BE2C (cell line): ENCODE measurements at regions not wholly inside any gene's neighbourhood (a gene's known extent, or its start where the extent isn't known, plus 50 kb on each side); places are given as distances from the start of the nearest gene placed in this dataset.

Experiments
- DNase-seq: peaks from one replicate; pipeline ENCODE4 v3.0.0-alpha.2; 2020
- H3K27me3 ChIP-seq: fragments of 250-450 bp; sonication (Bioruptor Pico); 2 replicates; pipeline ENCODE4 v1.5.1; 2020; ENCODE audit warnings: mild to moderate bottlenecking
- H3K36me3 ChIP-seq: fragments of 250-450 bp; sonication (Bioruptor Pico); 2 replicates; pipeline ENCODE4 v1.5.1; 2020; ENCODE audit warnings: mild to moderate bottlenecking
- H3K4me1 ChIP-seq: fragments of 250-450 bp; sonication (Bioruptor Pico); 2 replicates; pipeline ENCODE4 v1.5.1; 2020
- H3K4me3 ChIP-seq: 2 replicates; pipeline ENCODE4 v1.5.1; 2011; ENCODE audit warnings: low read depth, low read length
- H3K9me3 ChIP-seq: fragments of 250-450 bp; sonication (Bioruptor Pico); 2 replicates; pipeline ENCODE4 v1.5.1; 2020
- CTCF ChIP-seq: IDR thresholded peaks from 2 replicates; pipeline ENCODE4 v1.5.1; 2012; ENCODE audit warnings: mild to moderate bottlenecking, low read depth, low read length

DNA sequence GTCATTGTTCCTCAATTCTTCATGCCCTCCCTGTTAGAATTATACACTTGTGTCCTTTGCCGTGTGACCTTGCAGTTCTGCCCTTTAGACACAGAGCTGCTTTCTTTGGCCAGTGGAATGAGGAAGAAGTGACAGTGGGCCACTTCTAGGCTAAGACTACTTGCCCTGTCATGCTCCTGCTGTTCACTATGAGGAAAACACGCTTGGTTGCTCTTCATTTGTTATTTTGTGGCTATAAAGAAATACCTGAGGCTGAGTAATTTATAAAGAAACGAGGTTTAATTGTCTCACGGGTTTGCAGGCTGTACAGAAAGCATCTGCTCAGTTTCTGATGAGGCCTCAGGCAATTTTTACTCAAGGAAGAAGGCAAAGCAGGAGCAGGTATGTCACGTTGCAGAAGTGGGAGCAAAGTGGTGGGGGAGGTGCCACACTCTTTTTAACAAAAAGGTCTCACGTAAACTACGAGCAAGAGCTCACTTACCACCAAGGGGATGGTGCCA lies 279.1 kb upstream of the DMAC1 start:
- no peaks in the 10 kb centered on the region for H3K9me3 ChIP-seq
- DNase-seq: no peak
- TF ChIP-seq CTCF: no peak
- H3K27me3 ChIP-seq: no peaks in the 10 kb centered on the region
- no peaks in the 10 kb centered on the region for H3K36me3 ChIP-seq
- H3K4me3 ChIP-seq: no peak overlapping the region
- H3K4me1 ChIP-seq: no peaks in the 10 kb centered on the region

DNA sequence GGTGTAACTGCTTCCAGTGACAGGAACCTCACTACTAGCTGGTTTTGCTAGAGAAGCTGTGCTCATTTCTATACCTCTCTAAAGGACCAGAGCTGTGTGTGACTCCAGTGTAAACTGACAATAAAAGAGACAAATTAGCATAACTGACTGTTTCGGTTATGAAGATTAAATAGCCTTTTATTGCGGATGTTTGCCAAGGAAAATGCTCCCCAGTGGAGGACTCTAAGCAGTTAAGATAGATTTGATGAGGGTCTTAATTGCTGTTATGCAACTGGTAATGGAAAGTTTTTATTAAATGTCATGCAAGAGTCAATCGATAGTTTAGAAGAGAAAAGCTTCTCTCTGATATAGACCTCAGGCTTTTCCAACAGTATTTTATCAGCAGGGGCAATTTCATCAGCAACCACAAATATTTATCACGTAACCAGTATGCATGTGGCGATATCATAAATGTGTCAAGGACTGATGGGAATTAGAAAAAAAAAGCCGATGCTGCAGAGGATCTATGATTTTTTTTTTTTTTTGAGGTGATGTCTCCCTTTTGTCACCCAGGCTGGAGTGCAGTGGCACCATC lies 275.2 kb upstream of the DMAC1 start:
- H3K4me1 ChIP-seq: peaks cover 8% of the 10 kb centered on the region
- H3K27me3 ChIP-seq: no peaks in the 10 kb centered on the region
- H3K36me3 ChIP-seq: no peaks in the 10 kb centered on the region
- H3K9me3 ChIP-seq: no peaks in the 10 kb centered on the region
- no peak overlapping the region for H3K4me3 ChIP-seq
- no peak for TF ChIP-seq CTCF
- DNase-seq: no peak

GRCh38 chr9:8071445-8071798 lies 271.8 kb upstream of the DMAC1 start:
- TF ChIP-seq CTCF: no peak

DNA sequence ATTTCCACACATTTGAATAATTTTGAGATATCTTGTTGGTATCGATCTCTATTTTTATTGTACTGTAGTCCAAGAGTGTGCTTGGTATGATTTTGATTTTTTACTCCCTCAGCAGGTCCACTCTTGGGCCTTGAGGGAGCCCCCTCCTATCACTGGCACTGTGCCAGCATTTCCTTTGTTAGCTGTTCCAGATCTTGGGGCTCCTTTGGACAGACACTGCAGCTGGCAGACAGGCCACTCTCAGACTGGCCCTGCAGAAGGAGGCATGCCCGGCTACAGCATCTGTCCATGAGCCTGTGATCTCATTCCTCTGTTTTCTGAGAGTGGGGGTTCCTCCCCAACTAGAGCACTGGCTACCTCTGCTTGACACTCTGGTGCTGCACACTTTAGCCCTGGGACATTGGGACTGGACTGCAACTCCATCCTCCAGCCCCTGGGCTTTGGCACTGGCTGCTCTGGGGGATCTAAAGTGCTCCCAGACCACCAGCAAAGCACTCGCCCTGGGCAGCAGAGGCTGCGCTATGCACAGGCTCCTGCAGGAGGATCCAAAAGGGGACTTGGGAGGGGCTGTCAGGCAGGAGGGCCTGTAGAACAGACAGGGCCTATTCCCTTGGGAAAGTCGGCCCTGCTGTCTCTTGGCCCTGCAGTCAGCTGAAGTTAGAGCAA lies 271.3 kb upstream of the DMAC1 start:
- no peaks in the 10 kb centered on the region for H3K27me3 ChIP-seq
- peaks cover 8% of the 10 kb centered on the region for H3K4me1 ChIP-seq
- no peaks in the 10 kb centered on the region for H3K36me3 ChIP-seq
- DNase-seq: peak; percentile 80
- H3K9me3 ChIP-seq: no peaks in the 10 kb centered on the region
- peak; percentile 35; the same call in 1 of the 2 replicates for TF ChIP-seq CTCF
- no peak overlapping the region for H3K4me3 ChIP-seq

More at GRCh38 chr9:8071445-8071798, 271.8 kb upstream of the DMAC1 start:
- Histone ChIP-seq H3K9me3 (no peaks in the 10 kb centered on the region), H3K27me3 (no peaks in the 10 kb centered on the region), H3K36me3 (no peaks in the 10 kb centered on the region), H3K4me1 (peaks cover 8% of the 10 kb centered on the region), H3K4me3 (no peak overlapping the region)
- DNase-seq: no peak

- no peak for DNase-seq
- no peaks in the 10 kb centered on the region for H3K9me3 ChIP-seq
- TF ChIP-seq CTCF: no peak
- H3K4me3 ChIP-seq: no peak overlapping the region
- no peaks in the 10 kb centered on the region for H3K4me1 ChIP-seq
- H3K36me3 ChIP-seq: no peaks in the 10 kb centered on the region
- H3K27me3 ChIP-seq: no peaks in the 10 kb centered on the region
Observed at GRCh38 chr9:8062459-8062858, 262.9 kb upstream of the DMAC1 start.

DNA sequence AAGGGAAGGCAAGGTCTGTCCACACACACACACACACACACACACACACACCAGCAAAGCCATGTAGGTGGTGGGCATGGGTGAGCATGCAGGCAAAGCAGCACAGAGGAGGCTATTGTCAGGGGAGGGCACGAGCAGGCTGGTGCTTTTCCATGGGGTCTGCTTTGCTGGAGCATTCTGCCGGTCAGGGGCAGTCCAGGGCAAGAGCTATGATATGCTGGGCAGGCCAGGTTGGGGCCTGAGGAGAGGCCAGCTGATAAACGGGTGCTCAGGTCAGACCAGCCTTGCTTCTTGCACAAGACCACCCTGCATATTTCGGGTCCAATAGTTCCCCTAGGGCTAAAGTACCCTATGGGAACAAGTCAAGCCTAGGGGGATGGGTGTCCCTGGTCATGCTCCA lies 253.9 kb upstream of the DMAC1 start:
- Histone ChIP-seq H3K36me3 (no peaks in the 10 kb centered on the region), H3K4me3 (no peak overlapping the region), H3K9me3 (no peaks in the 10 kb centered on the region), H3K27me3 (no peaks in the 10 kb centered on the region), H3K4me1 (no peaks in the 10 kb centered on the region; the same call in 1 of the 2 replicates)
- DNase-seq: no peak
- no peak for TF ChIP-seq CTCF
